HG03378 (cell line): ENCODE measurements at regions not wholly inside any gene's neighbourhood (a gene's known extent, or its start where the extent isn't known, plus 50 kb on each side); places are given as distances from the start of the nearest gene placed in this dataset.

Experiments
- ATAC-seq: cut with Tn5 transposase; IDR thresholded peaks from one replicate; pipeline ENCODE4 v1.9.1; 2021; ENCODE audit warnings: mild to moderate bottlenecking, moderate library complexity; ENCODE audit not compliant: unreplicated experiment

GRCh38 chr3:131151-131888, 65.2 kb upstream of the CHL1 start:
- no peak for ATAC-seq

GRCh38 chr3:132378-132777, 64.2 kb upstream of the CHL1 start:
- ATAC-seq = no peak

GRCh38 chr3:132904-133303, 63.7 kb upstream of the CHL1 start:
- no peak for ATAC-seq

- no peak for ATAC-seq
Observed at GRCh38 chr3:140748-141330, 55.7 kb upstream of the CHL1 start.
